ENCODE measurements at regions not wholly inside any gene's neighbourhood (a gene's known extent, or its start where the extent isn't known, plus 50 kb on each side); places are given as distances from the start of the nearest gene placed in this dataset.

- H3K9me3 ChIP-seq: no peaks in the 10 kb centered on the region
- intact Hi-C loops (cut with DNase I; ENCODE audit: low total_unique reads) (no loop called here), in situ Hi-C loops (cut with MboI; ENCODE audit: low pct_ligation_motif_present in 1 of 4, low pct_unique_long_range_greater_than_20kb in 1 of 4, low sequenced_read_pairs in 3 of 4) (no loop called here)
- 85 to 94% methylated on average over 5 of the region's 5 CpGs for WGBS, 2 donors (ENCODE audit: low coverage in 1 of 2)
- no peak overlapping the region for H3K4me3 ChIP-seq
- no peaks in the 10 kb centered on the region for H3K36me3 ChIP-seq
- TF ChIP-seq CTCF (IDR thresholded peaks at IDR 0.05) (no peak), POLR2A (IDR thresholded peaks at IDR 0.05) (no peak), EP300 (IDR thresholded peaks at IDR 0.05; ENCODE audit: low read depth) (no peak), POLR2AphosphoS5 (IDR thresholded peaks at IDR 0.05) (peak in 1 of 3 donors; percentile 27)
- H3K27me3 ChIP-seq: no peaks in the 10 kb centered on the region
- H3K27ac ChIP-seq: peak overlapping the region in 3 of 4 donors; percentile 34 to 70 (median 61)
- no peak for DNase-seq
- H3K4me1 ChIP-seq: peaks cover 0 to 5% (median 1%) of the 10 kb centered on the region in 4 donors
Measured at GRCh38 chr6:47117314-47117713, 75.2 kb upstream of the ADGRF1 start.

GRCh38 chr6:47116606-47117005, 74.5 kb upstream of the ADGRF1 start:
- in situ Hi-C loops (cut with MboI; ENCODE audit: low pct_ligation_motif_present in 1 of 4, low pct_unique_long_range_greater_than_20kb in 1 of 4, low sequenced_read_pairs in 3 of 4) (no loop called here), intact Hi-C loops (cut with DNase I; ENCODE audit: low total_unique reads) (no loop called here)
- H3K27me3 ChIP-seq: no peaks in the 10 kb centered on the region
- DNase-seq: peak; percentile 83
- no peaks in the 10 kb centered on the region for H3K36me3 ChIP-seq
- no peaks in the 10 kb centered on the region for H3K9me3 ChIP-seq
- no peak overlapping the region for H3K4me3 ChIP-seq
- no peak for TF ChIP-seq EP300 (IDR thresholded peaks at IDR 0.05; ENCODE audit: low read depth)
- TF ChIP-seq CTCF (IDR thresholded peaks at IDR 0.05): no peak
- peak; percentile 18 to 81 (median 74) for TF ChIP-seq POLR2AphosphoS5 (IDR thresholded peaks at IDR 0.05)
- peak; percentile 59 for TF ChIP-seq POLR2A (IDR thresholded peaks at IDR 0.05)
- 55 to 67% methylated on average over 1 to 6 of the region's 6 CpGs for WGBS, 2 donors (ENCODE audit: low coverage in 1 of 2)
- peaks cover 0 to 12% (median 5%) of the 10 kb centered on the region in 4 donors for H3K4me1 ChIP-seq
- peak overlapping the region; percentile 34 to 70 (median 55) for H3K27ac ChIP-seq

- TF ChIP-seq POLR2AphosphoS5 (IDR thresholded peaks at IDR 0.05) (no peak), POLR2A (IDR thresholded peaks at IDR 0.05) (no peak), CTCF (IDR thresholded peaks at IDR 0.05) (no peak), EP300 (IDR thresholded peaks at IDR 0.05; ENCODE audit: low read depth) (no peak)
- intact Hi-C loops (cut with DNase I; ENCODE audit: low total_unique reads) (no loop called here), in situ Hi-C loops (cut with MboI; ENCODE audit: low pct_ligation_motif_present in 1 of 4, low pct_unique_long_range_greater_than_20kb in 1 of 4, low sequenced_read_pairs in 3 of 4) (no loop called here)
- Histone ChIP-seq H3K4me1 (peaks cover 0 to 14% (median 6%) of the 10 kb centered on the region in 4 donors), H3K9me3 (no peaks in the 10 kb centered on the region), H3K27ac (peak overlapping the region; percentile 13 to 61 (median 48)), H3K36me3 (no peaks in the 10 kb centered on the region), H3K27me3 (no peaks in the 10 kb centered on the region), H3K4me3 (no peak overlapping the region)
- WGBS, 2 donors (ENCODE audit: low coverage in 1 of 2): 50 to 71% methylated on average over 1 to 2 of the region's 2 CpGs
- DNase-seq: no peak
Measured at GRCh38 chr6:47116086-47116485, 74.0 kb upstream of the ADGRF1 start.

GRCh38 chr6:47114460-47114859, 72.3 kb upstream of the ADGRF1 start:
- peaks cover 0 to 14% (median 6%) of the 10 kb centered on the region in 4 donors for H3K4me1 ChIP-seq
- TF ChIP-seq POLR2AphosphoS5 (IDR thresholded peaks at IDR 0.05): no peak
- no peak for TF ChIP-seq CTCF (IDR thresholded peaks at IDR 0.05)
- TF ChIP-seq EP300 (IDR thresholded peaks at IDR 0.05; ENCODE audit: low read depth): no peak
- no peak for TF ChIP-seq POLR2A (IDR thresholded peaks at IDR 0.05)
- no peak overlapping the region for H3K4me3 ChIP-seq
- H3K27ac ChIP-seq: no peak overlapping the region
- H3K27me3 ChIP-seq: no peaks in the 10 kb centered on the region
- no peaks in the 10 kb centered on the region for H3K36me3 ChIP-seq
- DNase-seq: no peak
- in situ Hi-C loops (cut with MboI; ENCODE audit: low pct_ligation_motif_present in 1 of 4, low pct_unique_long_range_greater_than_20kb in 1 of 4, low sequenced_read_pairs in 3 of 4): no loop called here
- H3K9me3 ChIP-seq: no peaks in the 10 kb centered on the region
- WGBS, 2 donors (ENCODE audit: low coverage in 1 of 2): 86 to 100% methylated on average over 2 to 4 of the region's 4 CpGs
- intact Hi-C loops (cut with DNase I; ENCODE audit: low total_unique reads): no loop called here
